NCI-H2107 treated with DMSO at 0.1 percent for 48 hours (cell line): ENCODE measurements at regions not wholly inside any gene's neighbourhood (a gene's known extent, or its start where the extent isn't known, plus 50 kb on each side); places are given as distances from the start of the nearest gene placed in this dataset.
"Not testable (repeated sequence)": the region's sequence is repeated elsewhere in the genome, so short reads cannot be mapped to it uniquely, and the experiment has no call there.

Source experiments
- DNase-seq: peaks from one replicate; lab custom pipeline; 2025; ENCODE audit not compliant: unreplicated experiment; lab: John Stamatoyannopoulos, UW

DNA sequence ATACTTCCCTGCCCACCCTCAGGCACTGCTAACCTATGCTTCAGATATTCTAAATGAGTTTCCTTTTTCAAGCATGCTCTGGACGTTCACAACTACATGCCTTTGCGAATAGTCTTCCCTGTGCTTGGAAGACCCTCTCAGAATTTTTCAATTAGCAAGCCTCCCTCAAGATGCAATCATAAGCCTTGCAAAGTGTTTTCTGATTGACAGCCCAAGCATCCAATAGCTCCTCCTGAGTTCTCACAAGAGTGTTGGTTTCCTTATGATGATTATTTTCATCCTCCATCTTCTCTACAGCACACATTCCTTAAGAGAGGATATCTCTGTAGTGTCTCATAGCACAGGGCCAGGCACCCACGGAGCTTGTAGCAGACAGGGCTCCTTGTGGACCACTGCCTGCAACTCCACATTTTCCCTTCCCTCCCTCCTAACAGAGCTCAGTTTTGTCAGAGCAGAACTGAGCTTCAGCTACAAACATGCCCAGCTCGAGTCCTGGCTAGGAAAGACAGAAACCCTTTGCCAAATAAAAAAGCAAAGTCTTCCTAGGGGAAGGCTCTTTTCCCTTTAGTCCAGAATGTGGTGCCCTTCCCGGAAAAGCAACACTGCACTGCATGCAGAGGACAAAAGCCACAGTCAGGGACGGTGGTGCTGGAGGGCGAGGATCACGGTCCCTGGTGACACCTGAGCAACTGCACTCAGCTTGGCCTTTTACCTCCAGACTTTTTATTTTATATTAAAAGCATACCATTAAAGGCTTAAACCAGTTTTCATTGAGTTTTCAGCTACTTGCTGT lies 819.8 kb upstream of the ID2 start:
- DNase-seq: no peak

- no peak for DNase-seq
Observed at GRCh38 chr2:7866104-7866503, 815.8 kb upstream of the ID2 start.

DNA sequence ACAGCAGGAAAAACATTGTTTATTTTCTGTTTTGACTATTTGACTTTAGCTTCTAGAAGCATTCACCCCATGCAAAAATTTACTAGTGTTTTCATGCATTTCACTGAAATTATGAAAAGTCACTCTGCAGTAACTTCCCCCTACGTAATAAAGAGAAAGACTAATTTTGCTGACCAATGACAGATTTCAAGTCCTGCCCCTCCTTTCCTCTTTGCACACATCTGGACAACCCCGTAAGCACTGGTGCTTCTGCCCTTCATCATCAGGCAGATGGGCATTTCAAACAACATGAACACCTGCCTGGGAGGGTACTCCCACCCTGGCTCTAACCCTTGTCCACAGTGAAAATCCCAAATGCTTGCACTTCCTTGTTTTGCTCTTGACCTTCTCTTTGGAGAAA lies 815.0 kb upstream of the ID2 start:
- DNase-seq: no peak

GRCh38 chr2:7867867-7868266 lies 814.0 kb upstream of the ID2 start:
- no peak for DNase-seq

- no peak for DNase-seq
Observed at GRCh38 chr2:7868836-7869235, 813.0 kb upstream of the ID2 start.

DNA sequence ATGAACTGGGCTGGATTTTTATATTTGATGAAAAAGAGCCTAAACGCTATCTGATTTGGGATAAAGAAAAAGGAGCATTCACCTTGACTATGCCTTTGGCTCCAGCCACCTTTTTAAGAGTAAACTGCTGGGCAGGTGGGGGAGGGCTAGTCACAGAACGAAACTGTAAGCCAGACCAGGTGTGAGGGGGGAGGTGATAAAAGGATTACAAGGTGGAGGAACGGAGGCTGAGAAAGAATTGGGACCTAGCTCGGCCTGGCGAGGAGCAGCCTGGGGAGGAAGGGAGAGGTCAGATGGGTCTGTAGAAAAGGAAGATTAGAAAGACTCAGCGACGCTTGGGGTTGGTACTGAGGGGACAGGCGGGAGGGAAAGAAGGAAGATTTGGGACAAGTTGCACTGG lies 805.4 kb upstream of the ID2 start:
- not testable (repeated sequence) for DNase-seq

DNA sequence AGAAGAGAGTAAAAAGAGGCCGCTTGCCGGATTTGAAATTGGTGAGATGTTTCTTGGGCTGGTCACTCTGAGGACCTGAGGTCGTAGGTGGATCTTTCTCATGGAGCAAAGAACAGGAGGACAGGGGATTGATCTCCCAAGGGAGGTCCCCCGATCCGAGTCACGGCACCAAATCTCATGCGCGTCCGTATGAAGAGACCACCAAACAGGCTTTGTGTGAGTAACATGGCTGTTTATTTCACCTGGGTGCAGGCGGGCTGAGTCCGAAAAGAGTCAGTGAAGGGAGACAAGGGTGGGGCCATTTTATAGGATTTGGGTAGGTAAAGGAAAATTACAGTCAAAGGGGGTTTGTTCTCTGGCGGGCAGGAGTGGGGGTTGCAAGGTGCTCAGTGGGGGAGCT lies 803.6 kb upstream of the ID2 start:
- not testable (repeated sequence) for DNase-seq

- DNase-seq: no peak
Observed at GRCh38 chr2:7878786-7879482, 802.9 kb upstream of the ID2 start.

GRCh38 chr2:7879483-7879835 lies 802.4 kb upstream of the ID2 start:
- DNase-seq: no peak

- no peak for DNase-seq
Observed at GRCh38 chr2:7880126-7880525, 801.7 kb upstream of the ID2 start.

DNA sequence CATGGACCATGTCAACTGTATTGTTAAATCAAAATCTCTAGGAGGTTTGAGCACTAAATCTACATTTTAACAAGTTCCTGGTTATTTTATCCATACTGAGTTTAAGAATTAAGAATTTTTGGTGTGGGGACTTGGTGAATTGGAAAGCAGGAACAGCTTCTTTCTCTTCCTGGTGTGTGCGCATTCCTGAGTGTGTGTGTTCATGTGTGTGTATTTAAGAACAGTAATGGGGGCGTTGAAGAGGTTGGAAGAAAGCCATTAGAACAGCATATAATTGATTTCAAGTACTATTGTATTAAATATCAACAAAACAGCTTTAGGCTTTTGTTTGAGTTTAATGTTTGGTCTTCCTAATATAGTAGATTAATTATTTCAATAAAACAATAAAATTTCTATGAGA lies 801.3 kb upstream of the ID2 start:
- DNase-seq: no peak

DNA sequence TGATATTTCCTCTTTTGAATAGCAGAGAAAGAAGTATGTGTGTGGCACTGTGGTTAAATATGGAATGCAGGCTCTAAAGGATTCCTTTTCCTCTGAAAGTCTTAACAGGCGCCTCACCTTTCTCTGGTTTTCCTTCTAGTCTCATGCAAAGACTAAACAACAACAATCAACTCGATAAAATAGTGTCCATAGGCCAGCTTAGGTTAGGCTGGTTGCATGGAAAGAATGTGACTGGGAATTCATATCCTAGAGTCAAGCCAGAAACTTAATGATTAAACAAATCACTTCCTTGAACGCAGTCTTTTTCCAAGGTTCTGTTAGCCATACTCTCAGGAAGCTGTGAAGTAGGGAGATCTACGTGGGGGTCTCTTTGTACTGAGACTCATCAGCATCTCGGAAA lies 800.8 kb upstream of the ID2 start:
- no peak for DNase-seq

- no peak for DNase-seq
Observed at GRCh38 chr2:7881466-7881865, 800.4 kb upstream of the ID2 start.

DNA sequence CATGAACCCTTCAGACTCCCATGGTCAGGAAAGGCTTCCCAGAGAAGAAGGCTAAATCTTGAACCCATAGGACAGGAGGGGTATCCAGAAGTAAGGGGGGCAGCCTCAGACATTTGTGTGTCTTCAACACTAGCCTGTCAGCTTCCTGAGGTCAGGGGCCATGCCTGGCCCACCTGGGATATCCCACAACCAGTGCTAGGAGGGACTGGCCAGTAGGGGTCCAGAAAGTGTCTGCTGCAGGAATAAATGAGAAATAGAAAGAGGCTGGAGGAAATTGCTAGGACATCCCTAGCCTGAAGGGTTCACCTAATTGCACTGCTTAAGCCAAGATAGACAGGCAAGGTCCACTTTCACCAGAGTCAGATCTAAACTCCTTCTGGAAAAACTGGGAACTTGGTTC lies 799.6 kb upstream of the ID2 start:
- DNase-seq: no peak

DNA sequence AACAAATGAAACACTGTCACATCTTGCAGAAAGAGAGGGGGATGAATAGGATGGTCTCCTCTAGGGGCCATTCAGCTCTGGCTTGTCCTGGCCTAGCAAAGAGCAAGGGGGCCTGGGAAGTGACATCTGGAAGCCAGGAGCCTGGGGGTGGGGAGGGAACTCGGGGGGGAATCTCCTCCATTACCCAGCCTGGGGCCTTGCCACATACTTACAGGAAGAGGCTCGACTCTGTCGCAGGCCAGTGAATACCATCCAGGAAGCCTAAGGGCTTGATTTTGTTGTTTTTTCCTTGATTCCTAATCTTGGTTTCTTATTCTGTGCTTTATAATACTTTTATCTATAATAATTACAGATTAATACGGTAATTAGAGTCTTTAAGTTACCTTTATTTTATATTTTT lies 797.5 kb upstream of the ID2 start:
- no peak for DNase-seq

DNA sequence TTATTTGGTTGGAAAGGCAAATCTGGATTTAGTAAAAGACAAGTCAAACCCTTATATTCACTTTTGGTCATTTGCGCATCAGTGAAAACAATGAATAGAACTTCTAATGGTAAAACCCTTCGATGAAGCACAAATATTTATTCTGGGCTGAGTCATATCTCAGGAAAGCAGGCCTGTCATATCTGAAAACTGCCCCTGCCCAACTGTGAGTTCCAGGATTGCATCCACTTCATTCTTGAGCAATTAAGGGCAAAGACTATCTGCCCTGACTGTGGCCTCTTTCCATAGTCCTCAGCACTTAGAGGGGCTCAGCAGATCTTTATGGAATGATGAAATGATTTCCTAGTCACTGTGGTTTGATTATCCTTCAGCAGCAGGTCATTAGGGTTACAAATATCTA lies 795.2 kb upstream of the ID2 start:
- DNase-seq: no peak

DNA sequence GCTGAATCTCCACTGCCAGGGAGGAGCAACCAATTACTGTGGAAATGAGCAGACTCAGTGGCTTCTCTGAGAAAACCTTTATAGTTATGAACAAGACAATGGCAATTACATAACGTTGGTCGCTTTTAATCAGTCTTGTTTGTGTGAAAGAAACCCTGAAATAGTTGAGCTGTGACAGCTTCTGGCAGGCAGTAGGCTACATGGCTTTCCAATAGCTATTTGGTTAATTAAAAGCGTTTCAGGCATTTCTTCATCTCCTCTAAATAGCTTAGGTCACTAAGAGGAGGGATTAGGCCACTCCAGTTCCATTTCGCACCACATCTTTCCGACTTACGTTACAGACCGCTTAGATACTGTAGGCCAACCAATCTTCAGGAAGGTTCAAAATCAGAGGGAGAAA lies 794.4 kb upstream of the ID2 start:
- no peak for DNase-seq

GRCh38 chr2:7888876-7889275 lies 793.0 kb upstream of the ID2 start:
- DNase-seq: no peak

- DNase-seq: no peak
Observed at GRCh38 chr2:7891312-7891711, 790.5 kb upstream of the ID2 start.

DNA sequence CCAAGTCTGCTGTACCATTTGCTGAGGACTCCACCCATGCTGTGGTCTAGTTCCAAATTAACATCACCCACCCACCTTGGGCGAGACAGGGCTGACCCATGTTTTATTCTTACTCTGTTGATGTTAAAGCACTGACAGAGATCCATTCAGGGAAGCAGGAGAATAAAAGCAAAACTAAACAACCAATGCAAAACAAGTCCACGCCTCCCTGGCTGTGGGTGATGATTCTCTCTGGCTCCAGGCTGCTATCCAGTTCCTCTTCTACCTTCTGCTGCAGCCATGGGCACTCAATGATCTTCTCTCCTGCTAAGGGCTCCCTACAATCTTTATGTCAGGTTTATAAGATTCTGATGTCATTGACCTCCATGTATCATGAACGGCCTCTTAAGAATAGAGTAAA lies 786.6 kb upstream of the ID2 start:
- no peak for DNase-seq

DNA sequence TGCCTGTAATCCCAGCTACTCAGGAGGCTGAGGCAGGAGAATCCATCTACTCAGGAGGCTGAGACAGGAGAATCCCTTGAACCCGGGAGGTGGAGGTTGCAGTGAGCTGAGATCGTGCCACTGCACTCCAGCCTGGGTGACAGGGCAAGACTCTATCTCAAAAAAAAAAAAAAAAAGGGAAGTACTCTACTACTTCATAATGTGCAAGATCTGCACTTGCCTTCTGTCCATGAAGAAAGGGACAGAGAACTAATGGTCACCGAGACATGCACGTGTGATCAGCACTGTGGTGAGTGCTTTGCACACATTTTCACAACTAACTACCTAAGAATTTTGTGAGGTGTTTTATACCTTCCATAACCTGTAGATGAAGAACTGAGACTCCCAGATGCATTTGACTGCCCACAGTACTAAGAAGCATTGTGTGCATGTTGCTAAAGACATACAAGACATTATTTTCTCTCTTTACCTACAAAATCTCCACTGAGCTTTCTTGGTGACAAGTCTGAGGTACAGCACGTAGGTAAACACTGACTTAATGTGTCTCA lies 784.8 kb upstream of the ID2 start:
- DNase-seq: no peak

DNA sequence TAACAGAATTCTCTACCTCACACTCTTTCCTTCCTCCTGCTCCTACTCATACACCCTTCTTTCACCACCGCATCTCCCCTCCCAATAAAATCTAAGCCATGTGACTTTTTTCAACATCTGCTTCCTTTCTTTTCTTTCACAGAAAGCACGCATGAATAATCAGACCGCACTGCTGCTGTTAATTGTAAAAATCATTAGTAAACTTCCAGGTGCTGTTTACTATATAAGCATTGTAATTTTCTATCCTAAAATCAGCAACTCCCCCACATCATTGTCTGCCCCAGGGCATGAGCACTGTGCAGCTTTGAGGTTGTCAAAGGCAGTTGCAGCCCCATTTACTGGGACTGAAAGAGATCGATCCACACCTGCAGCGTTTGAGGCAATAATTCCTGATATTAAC lies 782.6 kb upstream of the ID2 start:
- DNase-seq: peak; percentile 74

DNA sequence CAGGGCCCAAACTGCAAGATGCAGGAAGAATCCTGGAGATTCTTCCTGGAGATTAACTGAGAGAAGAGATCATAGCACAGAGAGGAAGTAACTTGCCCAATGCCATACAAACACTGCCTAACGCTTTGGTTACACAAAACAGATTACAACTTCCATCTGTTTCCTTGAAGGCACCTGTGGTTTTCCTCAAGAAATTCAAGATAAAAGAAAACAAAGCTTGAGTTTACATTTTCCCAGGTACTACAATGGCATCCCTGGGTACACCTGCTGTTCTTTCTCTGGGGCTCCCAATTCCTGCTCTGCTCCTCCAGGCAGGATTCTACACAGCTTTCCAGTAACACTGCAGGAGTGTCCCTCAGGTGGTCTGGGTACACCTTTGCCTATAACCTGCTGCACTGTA lies 781.9 kb upstream of the ID2 start:
- DNase-seq: peak; percentile 37
